SIG-M5 treated with dmso at 0.1 percent for 504 hours (cell line): ENCODE measurements at regions not wholly inside any gene's neighbourhood (a gene's known extent, or its start where the extent isn't known, plus 50 kb on each side); places are given as distances from the start of the nearest gene placed in this dataset.

Experiments used
- DNase-seq: peaks from one replicate; lab custom pipeline; 2025; ENCODE audit not compliant: unreplicated experiment; lab: John Stamatoyannopoulos, UW

DNA sequence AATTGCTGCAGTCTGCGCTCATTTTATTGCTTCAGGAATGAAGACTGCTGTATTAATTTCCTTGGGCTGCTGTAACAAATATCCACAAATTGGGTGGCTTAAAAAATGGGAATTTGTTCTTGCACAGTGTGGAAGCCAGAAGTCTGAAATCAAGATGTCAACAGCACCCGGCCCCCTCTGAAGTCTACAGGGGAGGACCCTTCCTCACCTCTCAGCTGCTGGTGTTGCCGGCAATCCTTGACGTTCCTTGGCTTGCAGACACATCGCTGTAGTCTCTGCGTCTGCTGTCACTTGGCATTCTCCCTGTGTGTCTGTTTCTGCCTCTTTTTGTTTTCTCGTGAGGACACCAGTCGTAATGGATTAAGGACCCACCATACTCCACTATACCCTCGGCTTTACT, 166.2 kb downstream of the PTPN20 start:
- DNase-seq: no peak

DNA sequence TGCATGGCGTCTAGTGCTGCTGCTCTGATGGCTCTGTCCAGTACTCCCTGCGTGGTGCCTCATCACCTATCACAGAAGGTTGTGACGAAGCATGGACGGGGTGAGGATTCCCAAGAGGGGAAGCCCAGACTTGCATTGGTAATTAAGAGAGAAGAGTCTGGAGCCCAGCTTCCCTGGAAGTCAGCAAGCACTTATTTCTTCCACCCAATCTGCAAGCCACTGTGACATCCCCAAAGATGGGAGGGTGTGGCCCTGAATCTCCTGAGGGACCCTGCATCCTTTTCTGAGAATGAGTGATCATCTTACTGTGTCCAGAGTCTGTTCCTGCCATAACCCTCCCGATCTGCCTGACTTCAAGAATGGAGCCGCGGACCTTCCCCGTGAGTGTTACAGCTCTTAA, 166.7 kb downstream of the PTPN20 start:
- no peak for DNase-seq

DNA sequence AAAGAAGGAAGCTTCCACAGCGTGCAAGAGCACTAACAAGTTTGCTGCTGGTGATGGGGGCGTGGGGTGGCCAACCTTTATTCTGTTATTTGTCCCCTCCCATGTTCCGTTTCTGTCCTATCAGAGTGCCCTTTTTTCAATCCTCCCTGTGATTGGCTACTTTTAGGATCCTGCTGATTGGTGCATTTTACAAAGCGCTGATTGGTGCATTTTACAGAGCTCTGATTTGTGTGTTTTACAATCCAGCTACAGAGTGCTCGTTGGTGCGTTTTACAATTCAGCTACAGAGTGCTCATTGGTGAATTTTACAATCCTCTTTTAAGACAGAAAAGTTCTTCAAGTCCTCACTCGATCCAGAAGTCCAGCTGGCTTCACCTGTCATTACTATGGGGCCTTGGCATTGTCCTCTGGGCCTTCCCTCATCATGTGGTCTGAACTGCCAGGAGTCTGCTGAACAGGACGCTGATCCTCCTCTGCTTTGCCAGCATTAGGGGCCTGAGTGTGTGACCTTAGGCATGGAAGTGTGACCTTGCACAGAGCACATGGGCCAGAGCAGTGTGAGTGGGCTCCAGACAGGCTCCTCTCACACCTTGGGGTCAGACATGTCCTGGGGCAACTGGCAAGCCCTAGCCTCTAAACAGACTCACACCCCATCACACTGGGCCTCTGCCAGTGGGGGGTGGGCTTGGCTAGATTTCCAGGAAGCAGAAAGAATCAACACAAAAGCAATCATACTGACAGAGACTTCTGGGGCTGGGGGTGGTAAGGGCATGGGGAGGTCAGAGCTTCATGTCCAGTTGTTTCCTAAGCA, 167.4 kb downstream of the PTPN20 start:
- DNase-seq: no peak

DNA sequence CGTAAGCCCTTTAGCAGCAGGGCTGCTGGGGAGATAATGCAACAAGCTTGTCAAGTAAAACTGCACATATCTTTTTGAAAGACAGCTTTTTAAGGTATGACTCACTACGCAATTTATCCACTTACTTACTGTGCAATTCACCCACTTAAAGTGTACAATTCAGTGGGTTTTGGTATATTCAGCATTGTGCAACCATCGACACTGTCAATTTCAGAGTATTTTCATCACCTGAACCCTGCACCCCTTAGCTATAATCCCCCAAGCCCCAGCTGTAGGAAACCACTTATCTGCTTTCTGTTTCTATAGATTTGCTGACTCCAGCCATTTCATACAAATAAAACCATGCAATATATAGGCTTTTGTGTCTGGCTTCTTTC, 168.0 kb downstream of the PTPN20 start:
- no peak for DNase-seq

DNA sequence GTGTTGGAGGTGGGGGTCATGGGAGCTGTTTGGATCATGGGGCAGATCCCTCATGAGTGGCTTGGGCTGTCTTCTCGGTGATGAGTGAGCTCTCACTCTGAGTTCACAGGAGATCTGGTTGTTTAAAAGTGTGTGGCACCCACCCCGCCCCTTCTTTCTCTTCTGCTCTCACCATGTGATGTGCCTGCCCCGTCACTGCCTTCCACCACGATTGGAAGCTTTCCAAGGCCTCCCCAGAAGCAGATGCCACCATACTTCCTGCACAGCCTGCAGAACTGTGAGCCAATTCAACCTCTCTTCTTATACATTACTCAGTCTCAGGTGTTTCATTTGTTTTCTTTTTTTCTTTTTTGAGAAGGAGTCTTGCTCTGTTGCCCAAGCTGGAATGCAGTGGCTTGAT, 170.0 kb downstream of the PTPN20 start:
- no peak for DNase-seq

DNA sequence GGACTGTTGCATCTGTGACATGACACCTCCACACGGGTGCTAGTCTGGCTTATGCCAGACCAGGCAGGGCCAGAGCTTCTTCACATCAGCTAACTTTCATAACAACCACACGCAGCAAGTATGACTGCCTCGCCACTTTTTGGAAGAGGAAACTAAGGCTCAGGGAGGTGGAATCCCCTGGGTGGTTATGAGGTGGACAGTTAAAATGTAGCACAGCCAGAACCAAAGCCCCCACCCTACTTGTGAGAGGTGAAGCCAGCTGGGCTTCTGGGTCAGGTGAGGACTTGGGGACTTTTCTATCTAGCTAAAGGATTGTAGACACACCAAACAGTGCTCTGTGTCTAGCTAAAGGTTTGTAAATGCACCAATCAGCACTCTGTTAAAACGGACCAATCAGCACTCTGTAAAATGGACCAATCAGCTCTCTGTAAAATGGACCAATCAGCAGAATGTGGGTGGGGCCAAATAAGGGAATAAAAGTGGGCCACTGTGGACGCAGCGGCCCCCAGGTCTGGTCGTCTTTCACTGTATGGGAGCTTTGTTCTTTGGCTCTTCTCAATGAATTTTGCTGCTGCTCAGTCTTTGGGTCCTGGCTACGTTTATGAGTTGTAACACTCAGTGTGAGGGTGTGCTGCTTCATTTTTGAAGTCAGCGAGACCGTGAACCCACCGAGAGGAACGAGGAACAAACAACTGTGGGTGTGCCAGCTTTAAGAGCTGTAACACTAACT, 171.0 kb downstream of the PTPN20 start:
- DNase-seq: no peak

DNA sequence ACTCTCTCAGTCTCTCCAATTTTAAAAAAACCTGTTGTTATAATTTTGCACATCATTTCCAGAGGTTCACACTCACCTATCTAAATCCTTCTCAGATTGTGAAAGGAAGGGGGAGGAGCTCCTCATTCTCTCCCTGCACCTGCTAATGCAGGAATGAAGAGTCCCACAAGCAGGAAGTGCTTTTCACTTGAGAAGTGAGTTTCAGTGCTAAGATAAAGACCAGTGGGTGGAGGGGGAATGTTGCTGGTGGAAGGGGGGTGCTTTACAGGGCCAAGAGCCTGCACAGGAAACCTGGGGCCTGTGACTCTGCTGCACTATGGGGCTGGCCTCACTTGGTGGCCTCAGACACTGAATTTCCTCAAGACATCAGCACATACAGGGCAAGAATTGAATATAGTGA, 176.4 kb downstream of the PTPN20 start:
- DNase-seq: no peak

DNA sequence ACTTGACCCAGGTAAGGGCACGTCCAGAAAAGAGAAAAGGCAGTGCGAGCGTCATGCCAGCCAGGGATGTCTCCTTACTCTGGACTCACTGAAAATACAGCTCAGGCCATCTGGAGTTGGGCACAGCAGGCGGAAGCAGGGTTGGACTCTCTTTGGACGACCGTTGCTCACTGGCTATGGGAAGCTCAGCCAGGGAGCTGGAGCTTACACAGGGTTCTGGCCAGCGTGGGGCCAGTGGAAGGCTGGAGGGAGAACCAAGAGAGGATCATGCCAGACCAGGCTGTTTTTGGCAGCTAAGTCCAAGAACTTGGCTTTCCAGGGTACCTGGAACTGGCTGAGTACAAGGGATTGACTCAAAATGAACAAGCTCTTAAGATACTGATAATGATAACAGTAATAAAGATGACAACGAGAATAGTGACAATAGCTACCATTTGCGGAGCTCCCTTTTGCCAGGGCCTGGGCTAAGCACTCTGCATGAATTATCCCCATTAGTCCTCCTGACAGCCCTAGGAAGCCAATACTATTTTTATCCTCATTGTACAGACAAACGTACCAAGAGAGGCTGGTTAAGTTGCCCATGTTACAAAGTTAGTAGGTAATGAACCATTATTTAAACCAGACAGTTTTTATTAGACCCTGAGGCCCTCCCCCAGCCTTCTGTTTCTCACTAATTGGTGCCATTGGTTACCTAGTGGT, 177.6 kb downstream of the PTPN20 start:
- DNase-seq: no peak

DNA sequence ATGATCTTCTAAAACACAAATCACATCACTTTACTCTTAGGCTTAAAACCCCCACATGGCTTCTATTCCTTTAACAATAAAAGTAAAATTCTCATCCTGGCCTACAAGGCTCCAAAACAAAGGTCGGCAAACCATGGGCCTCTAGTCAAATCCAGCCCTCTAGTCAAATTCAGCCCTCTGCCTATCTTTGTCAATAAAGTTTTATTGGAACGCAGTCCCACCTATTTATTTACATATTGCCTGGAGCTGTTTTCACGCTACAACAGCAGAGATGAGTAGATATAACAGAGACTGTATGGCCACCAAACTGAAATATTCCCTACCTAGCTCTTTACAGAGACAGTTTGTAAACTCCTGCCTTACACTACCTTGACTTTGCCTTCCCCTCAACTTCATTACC, 178.8 kb downstream of the PTPN20 start:
- DNase-seq: no peak

DNA sequence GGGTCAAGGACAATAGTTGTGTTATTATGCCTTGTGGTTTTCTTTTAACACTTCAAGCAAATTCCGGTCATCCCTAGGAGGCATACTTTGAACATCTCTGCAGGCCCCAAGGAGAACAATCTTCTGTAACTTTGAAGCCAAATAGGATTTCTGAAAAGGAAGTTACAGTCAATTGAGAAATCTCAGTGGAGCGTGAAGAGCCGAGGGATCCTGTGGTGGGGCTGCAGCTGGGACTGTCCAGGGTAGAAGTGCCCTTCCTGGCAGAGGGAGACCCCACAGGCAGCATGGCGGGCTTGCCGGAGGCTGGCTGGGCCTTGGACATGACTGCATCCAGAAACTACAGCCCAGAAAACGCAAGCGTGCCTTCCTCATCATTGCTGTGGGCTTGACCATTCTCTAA, 179.7 kb downstream of the PTPN20 start:
- DNase-seq: no peak

DNA sequence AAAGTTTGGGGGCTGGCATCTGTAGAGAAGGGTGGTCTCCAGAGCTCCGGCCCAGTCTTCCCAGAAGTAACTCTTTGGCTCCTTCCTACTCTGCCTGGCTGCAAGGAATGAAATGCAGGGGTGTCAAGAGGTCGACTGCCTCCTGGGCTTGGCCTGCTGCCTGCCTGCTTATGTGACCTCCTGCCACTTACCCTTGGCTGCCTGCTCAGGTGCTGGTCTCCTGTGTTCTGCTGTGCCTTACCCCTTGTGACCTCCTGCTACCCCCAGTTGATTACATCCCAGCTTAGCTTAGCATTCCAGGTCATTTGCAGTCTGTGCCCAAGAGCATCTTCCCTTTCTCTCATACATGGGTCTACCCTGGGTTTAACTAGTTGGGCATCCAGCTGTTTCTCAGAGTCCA, 180.2 kb downstream of the PTPN20 start:
- no peak for DNase-seq

DNA sequence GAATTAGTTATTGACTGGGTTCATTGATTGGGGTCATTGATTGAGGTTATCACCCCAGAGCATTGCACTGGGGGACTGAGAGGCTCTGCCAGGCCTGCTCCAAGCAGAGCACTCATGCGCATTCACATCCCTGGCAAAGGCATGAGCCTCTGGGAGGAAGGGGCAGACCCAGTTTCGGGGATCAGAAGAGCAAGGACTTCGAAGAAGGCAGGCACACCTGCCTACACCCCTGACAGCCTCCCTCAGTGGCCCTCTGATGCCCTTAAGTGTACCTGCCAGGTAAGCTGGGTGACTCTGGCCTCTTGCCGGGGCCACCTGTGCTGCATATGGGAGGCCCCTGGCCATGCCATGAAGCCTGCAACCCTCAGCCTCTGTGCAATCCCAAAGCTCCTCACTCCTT, 181.1 kb downstream of the PTPN20 start:
- no peak for DNase-seq

DNA sequence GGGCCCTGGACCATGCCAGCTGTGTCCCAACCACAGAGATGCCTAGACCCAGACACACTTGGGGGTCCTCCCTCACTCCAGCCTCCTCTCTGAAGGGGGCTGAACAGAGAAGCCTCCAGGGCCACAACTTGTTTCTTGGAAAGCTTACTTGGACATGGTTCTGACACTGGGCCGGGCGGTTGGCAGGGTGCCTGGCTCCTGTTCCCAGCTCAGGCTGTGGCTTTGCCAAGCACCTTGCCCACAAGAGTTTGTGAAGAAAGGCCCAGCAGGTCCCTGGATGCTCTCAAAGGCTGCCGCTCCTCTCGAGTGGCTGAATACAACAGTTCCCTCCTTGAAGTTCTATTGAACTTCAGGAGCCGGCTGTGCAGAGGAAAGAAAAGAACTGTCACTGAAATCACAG, 181.6 kb downstream of the PTPN20 start:
- no peak for DNase-seq

DNA sequence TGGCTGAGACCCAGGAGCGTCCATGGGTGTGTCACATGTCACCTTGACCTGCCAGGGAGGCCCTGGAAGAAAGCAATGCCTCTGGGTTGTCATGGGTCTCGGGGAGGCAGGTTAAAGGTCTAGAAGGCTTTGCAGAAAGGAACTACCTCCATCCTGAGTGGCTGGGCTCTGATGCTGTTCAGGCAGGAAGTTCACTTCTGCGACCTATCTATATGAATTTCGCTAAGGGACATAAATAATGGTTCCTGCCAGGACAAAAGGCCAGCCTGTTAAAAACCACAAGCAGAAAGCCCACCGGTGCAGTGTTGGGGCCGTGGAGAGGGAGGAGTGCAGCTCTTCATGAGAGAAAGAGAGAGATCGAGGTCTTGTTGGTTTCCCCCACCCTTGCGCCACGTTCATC, 182.9 kb downstream of the PTPN20 start:
- DNase-seq: no peak

DNA sequence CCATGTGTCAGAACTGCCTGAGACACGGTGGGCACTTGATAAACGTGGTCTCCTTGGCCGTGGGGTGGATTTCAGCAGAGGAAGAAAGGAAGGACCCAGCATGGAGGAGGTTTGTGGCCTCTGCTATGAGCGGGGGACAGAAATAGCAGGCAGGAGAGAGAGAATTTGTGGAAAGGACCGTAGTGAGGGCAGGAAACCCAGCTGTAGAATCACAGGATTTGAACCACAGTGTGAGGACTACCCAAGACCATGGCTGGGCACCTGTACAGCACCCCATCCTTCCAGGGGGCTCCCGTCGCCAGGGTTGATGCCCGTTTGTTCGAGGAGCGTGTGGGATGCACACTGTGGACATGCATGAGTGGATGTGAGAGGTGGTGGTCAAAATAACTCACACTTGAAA, 183.4 kb downstream of the PTPN20 start:
- DNase-seq: no peak

DNA sequence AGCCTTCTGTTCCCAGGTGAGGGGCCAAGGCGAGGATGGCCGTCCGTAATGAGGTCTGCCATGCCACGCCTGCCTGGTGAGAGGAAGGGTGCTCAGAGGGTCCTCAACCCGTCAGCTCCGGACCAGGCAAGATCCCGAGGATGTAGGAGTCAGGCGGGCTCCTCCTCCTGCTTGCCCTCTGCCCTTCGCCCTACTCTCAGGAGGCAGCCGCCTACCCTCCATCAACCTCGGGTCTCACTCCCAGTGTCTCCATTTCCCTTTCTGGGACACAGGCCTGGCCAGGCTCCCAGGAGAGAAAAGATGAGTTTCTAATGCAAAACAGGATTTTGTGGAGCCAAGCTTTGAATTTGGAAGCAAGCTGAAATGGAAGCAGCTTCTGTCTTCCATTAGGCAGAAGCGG, 184.0 kb downstream of the PTPN20 start:
- DNase-seq: no peak

DNA sequence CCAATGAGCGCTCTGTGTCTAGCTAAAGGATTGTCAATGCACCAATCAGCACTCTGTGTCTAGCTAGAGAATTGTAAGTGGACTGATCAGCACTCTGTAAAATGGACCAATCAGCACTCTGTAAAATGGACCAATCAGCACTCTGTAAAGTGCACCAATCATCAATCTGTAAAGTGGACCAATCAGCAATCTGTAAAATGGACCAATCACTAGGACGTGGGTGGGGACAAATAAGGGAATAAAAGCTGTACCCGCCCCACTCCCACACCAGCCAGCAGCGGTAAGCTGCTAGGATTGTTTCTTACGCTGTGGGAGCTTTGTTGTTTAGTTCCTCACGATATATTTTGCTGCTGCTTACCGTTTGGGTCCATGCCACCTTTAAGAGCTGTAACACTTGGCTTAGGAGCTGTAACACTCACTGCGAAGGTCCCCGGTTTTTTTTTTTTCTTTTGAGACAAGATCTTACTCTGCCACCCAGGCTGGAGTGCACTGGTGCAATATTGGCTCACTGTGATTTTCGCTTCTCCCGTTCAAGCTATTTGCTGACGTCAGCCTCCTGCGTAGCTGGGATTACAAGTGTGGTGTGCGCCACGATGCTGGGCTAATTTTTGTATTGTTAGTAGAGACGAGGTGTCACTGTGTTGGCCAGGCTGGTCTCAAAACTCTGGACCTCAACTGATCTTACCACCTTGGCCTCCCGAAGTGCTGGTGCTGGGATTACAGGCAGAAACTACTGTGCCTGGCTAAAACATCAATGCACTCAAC, 184.8 kb downstream of the PTPN20 start:
- DNase-seq: no peak

DNA sequence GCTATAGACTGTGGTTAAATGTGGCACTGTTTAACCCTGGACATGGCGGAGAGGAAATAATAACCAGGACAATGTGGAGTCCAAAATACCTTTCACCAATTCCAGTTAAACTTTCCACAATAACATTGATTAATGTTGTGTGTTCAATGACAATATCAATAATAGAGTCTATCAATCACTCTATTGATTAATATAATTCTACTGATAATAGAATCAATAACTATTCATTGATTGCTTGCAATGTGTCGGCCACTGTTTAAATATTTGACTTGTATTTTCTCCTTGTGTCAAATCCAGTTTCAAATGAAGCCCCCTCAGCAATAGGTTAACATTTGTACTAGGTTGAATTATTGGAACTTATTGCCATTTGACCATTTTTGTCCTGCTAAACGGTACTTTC, 187.0 kb downstream of the PTPN20 start:
- DNase-seq: no peak

DNA sequence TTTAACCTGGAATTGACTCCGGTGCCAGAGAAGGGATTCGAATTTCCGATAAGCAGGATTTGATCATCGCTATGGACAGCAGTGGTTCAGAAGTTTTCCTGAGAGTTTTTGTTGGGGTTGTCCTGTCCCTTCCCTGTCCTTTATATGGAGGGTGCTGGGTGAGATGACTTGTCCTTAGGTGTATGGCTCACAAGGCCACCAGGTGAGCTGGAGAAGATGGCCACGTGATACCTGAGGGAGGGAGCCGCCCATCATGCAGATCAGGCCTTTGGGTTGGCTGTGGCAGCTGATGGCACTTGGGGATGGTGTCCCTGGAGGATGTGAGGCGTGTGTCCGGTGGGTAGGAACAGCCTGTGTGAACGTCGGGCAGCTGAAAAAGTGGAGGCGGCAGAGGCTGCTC, 187.7 kb downstream of the PTPN20 start:
- DNase-seq: no peak

DNA sequence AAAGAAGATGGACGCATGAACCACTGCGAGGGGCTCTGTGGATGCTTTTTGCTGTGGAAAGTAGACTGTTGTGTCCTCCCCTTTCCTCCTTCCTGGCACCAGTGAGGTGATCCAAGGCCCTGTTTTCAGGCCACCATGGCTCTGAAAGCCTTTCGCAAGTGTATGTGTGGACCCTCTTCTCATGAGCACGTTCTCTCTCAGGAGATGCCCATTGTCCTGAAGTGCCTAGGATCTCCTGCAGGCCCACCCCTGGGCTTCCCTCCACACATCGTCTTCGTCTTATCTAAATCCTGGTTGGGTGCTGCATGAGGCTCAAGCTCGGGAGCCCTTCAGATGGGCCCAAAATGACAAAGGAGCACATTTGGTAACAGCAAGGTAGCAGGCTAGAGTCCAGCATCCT, 188.2 kb downstream of the PTPN20 start:
- no peak for DNase-seq

DNA sequence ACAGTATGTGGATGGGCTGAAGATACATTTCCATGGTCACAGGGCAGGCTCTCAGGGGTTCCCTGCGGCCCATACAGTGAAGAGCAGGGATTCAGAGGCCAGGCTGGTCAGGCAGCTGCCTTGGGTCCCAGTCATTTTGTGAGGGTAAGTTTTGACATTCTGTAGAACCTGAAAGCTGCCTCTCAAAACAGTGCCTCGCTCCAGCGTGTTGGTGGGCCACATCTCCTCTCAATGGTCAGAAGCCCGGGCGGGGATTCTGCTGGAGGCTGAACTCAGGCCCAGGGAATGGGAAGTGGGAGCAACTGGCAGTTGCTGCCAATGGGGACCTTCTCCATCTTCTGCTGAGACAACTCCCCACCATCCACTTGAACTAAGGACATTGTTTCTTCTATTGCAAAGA, 190.0 kb downstream of the PTPN20 start:
- no peak for DNase-seq
